GM12878 (cell line): ENCODE measurements at regions not wholly inside any gene's neighbourhood (a gene's known extent, or its start where the extent isn't known, plus 50 kb on each side); places are given as distances from the start of the nearest gene placed in this dataset.

Experiments
- ATAC-seq: fragments of 200-7000 bp; cut with Tn5 transposase; 3 replicates; pipeline ENCODE4 v1.9.1; 2020; ENCODE audit warnings: mild to moderate bottlenecking, moderate library complexity
- BruUV-seq: library from RNA; stranded (reverse); fragments of 400-500 nt; replicated peaks from 2 replicates; lab custom pipeline; 2021; lab: Mats Ljungman, UMichigan
- CTCF ChIA-PET: fragments of 300-600 bp; sonication (Branson Sonifier 250); formaldehyde crosslinking; extraction: SDS; loops from one replicate; lab custom pipeline; 2021; ENCODE audit warnings: inconsistent platforms; lab: Yijun Ruan, JAX
- POLR2A ChIA-PET: fragments of 350-600 bp; formaldehyde crosslinking; extraction: SDS; loops from one replicate; lab custom pipeline; 2021; ENCODE audit warnings: inconsistent platforms; lab: Charles Lee
- RAD21 ChIA-PET: fragments of 300-600 bp; sonication (Branson Sonifier 250); formaldehyde crosslinking; loops from one replicate; lab custom pipeline; 2023; ENCODE audit warnings: antibody characterized with exemption; ENCODE audit not compliant: unreplicated experiment; lab: Charles Lee
- SMC1A ChIA-PET: fragments of 300-600 bp; sonication (Branson Sonifier 250); formaldehyde crosslinking; loops from one replicate; lab custom pipeline; 2023; ENCODE audit not compliant: unreplicated experiment, uncharacterized antibody; lab: Charles Lee
- DNase-seq: peaks from one replicate; pipeline ENCODE4 v3.0.0-alpha.2; 2011; ENCODE audit warnings: low read depth, low spot score
- FAIRE-seq: peaks from 3 replicates; lab custom pipeline; 2011; peaks lifted over from hg19 to GRCh38; lab: Jason Lieb, UNC
- H2AFZ ChIP-seq: 2 replicates; pipeline ENCODE4 v1.6.0; 2011; ENCODE audit warnings: low read depth, low read length, control low read depth; ENCODE audit not compliant: control insufficient read depth
- H3K27ac ChIP-seq: 2 replicates; pipeline ENCODE4 v1.5.1; 2011; ENCODE audit warnings: control low read depth; ENCODE audit not compliant: control insufficient read depth, insufficient read depth
- H3K27me3 ChIP-seq, 2 experiments: replicated peaks in 1 of 2; 2 replicates each; pipeline versions ENCODE4 v1.6.0 to v1.6.1; 2011; ENCODE audit warnings: low read length in 1 of 2; ENCODE audit not compliant: control insufficient read depth in 2 of 2, insufficient read depth in 2 of 2
- H3K36me3 ChIP-seq, 2 experiments: 2 replicates each; pipeline ENCODE4 v1.5.1; 2011; ENCODE audit warnings: low read length in 1 of 2; ENCODE audit not compliant: control insufficient read depth in 2 of 2, insufficient read depth in 2 of 2
- H3K4me1 ChIP-seq: 2 replicates; pipeline ENCODE4 v1.6.1; 2011; ENCODE audit warnings: mild to moderate bottlenecking, low read length, moderate library complexity, mixed read lengths; ENCODE audit not compliant: control insufficient read depth, insufficient read depth
- H3K4me2 ChIP-seq: 2 replicates; pipeline ENCODE4 v1.6.0; 2011; ENCODE audit warnings: control low read depth; ENCODE audit not compliant: control insufficient read depth, insufficient read depth
- H3K4me3 ChIP-seq: fragments of 200-600 bp; sonication (generic); 2 replicates; pipeline ENCODE4 v1.5.1; 2016
- H3K79me2 ChIP-seq: 2 replicates; pipeline ENCODE4 v1.6.0; 2011; ENCODE audit warnings: low read length; ENCODE audit not compliant: control insufficient read depth, insufficient read depth
- H3K9ac ChIP-seq: 2 replicates; pipeline ENCODE4 v1.8.0; 2011; ENCODE audit warnings: low read length, control low read depth, mixed read lengths; ENCODE audit not compliant: control insufficient read depth, insufficient read depth
- H3K9me3 ChIP-seq: replicated peaks from 3 replicates; pipeline ENCODE4 v1.5.1; 2011; ENCODE audit warnings: mild to moderate bottlenecking, low read length; ENCODE audit not compliant: control insufficient read depth, insufficient read depth
- H4K20me1 ChIP-seq: 2 replicates; pipeline ENCODE4 v1.6.0; 2011; ENCODE audit not compliant: control insufficient read depth, insufficient read depth
- CBX5 ChIP-seq: sonication (generic); IDR thresholded peaks from 2 replicates; pipeline ENCODE4 v1.6.1; 2016; ENCODE audit warnings: low read depth, moderate library complexity, mild to moderate bottlenecking, inconsistent platforms
- HDAC6 ChIP-seq: fragments of 200-600 bp; sonication (generic); IDR thresholded peaks from one replicate; pipeline ENCODE4 v1.8.0; 2017; ENCODE audit warnings: antibody characterized with exemption; ENCODE audit not compliant: unreplicated experiment
- IRF4 ChIP-seq: IDR thresholded peaks from 2 replicates; pipeline ENCODE4 v1.6.1; 2011; ENCODE audit warnings: low read depth, low read length
- MYB ChIP-seq: fragments of 150-350 bp; IDR thresholded peaks from 2 replicates; pipeline ENCODE4 v1.6.1; 2014; ENCODE audit warnings: mild to moderate bottlenecking, low read depth, low read length, borderline replicate concordance
- NFXL1 ChIP-seq: fragments of 450-650 bp; IDR thresholded peaks from 2 replicates; pipeline ENCODE4 v1.6.1; 2017; ENCODE audit warnings: antibody characterized with exemption, mild to moderate bottlenecking, borderline replicate concordance
- PBX3 ChIP-seq: IDR thresholded peaks from 2 replicates; pipeline ENCODE4 v1.6.1; 2011; ENCODE audit warnings: mild to moderate bottlenecking, low read depth, low read length, moderate library complexity; ENCODE audit not compliant: insufficient replicate concordance
- PML ChIP-seq: IDR thresholded peaks from 2 replicates; pipeline ENCODE4 v1.6.1; 2012; ENCODE audit warnings: low read length, inconsistent platforms
- RELB ChIP-seq: fragments of 450-650 bp; IDR thresholded peaks from 2 replicates; pipeline ENCODE4 v1.6.1; 2017; ENCODE audit warnings: low read depth, mild to moderate bottlenecking, moderate library complexity
- SPI1 ChIP-seq: IDR thresholded peaks from 2 replicates; pipeline ENCODE4 v1.6.1; 2011; ENCODE audit warnings: low read depth, mild to moderate bottlenecking, low read length, moderate library complexity, borderline replicate concordance; ENCODE audit not compliant: insufficient read depth
- ZBTB40 ChIP-seq: fragments of 450-650 bp; IDR thresholded peaks from 2 replicates; pipeline ENCODE4 v1.6.1; 2016; ENCODE audit warnings: mild to moderate bottlenecking, moderate library complexity, borderline replicate concordance
- ZNF622 ChIP-seq: fragments of 450-650 bp; IDR thresholded peaks from 2 replicates; pipeline ENCODE4 v1.6.1; 2017; ENCODE audit warnings: mild to moderate bottlenecking, inconsistent platforms
- WGBS: methylation state at CpG from one replicate; pipeline ENCODE4 v1.1.6; 2016; ENCODE audit warnings: low lambda C conversion rate; ENCODE audit not compliant: insufficient replicate concordance, insufficient coverage; ENCODE audit errors: missing lambda C conversion rate; 5-methylcytosine and 5-hydroxymethylcytosine counted together
- in situ Hi-C: fragments of 300-500 bp; cut with MboI; formaldehyde crosslinking; loops from 9 replicates; pipeline ENCODE4 v1.14.3; 2018; ENCODE audit warnings: mixed read lengths
- intact Hi-C: fragments of 100-400 bp; cut with micrococcal nuclease; formaldehyde crosslinking; loops from one replicate; pipeline ENCODE4 v1.14.2; 2022; ENCODE audit not compliant: unreplicated experiment

- H3K4me3 ChIP-seq, result no peak overlapping the region
- TF ChIP-seq ZNF622 (no peak), NFXL1 (no peak), SPI1 (no peak), MYB (no peak), CBX5 (no peak)
- H4K20me1 ChIP-seq, result no peaks in the 10 kb centered on the region
- in situ Hi-C loops, result no loop called here
- H3K36me3 ChIP-seq, result no peaks in the 10 kb centered on the region
- POLR2A ChIA-PET, result no interaction called here
- no peak overlapping the region for H3K9ac ChIP-seq
- no peak for ATAC-seq
- WGBS, result 30% methylated on average over 4 of the region's 4 CpGs
- no peak overlapping the region for H2AFZ ChIP-seq
- no peaks in the 10 kb centered on the region; a peak in 1 of 4 replicates for H3K27me3 ChIP-seq
- no peak for FAIRE-seq
- no peak for DNase-seq
- intact Hi-C loops, result no loop called here
- RAD21 ChIA-PET, result no interaction called here
- no peak overlapping the region for H3K27ac ChIP-seq
- H3K9me3 ChIP-seq, result no peaks in the 10 kb centered on the region; the same call in 2 of the 3 replicates
- H3K79me2 ChIP-seq, result no peaks in the 10 kb centered on the region
- CTCF ChIA-PET, result no interaction called here
- SMC1A ChIA-PET, result no interaction called here
- no TSS peak for BruUV-seq
- H3K4me1 ChIP-seq, result no peaks in the 10 kb centered on the region
- no peak overlapping the region for H3K4me2 ChIP-seq
Observed at GRCh38 chr3:67809370-67809935, 155.0 kb upstream of the SUCLG2 start.

- intact Hi-C loops, result no loop called here
- 23% methylated on average over 3 of the region's 3 CpGs for WGBS
- RAD21 ChIA-PET, result no interaction called here
- TF ChIP-seq IRF4, result no peak
- TF ChIP-seq RELB, result no peak
- TF ChIP-seq HDAC6, result no peak
- TF ChIP-seq PML, result no peak
- TF ChIP-seq PBX3, result no peak
- no peak for TF ChIP-seq ZBTB40
Observed at GRCh38 chr3:67808906-67809305, 154.5 kb upstream of the SUCLG2 start.

More at GRCh38 chr3:67808906-67809305, 154.5 kb upstream of the SUCLG2 start:
- Histone ChIP-seq H2AFZ (no peak overlapping the region), H3K79me2 (no peaks in the 10 kb centered on the region), H3K9me3 (no peaks in the 10 kb centered on the region; the same call in 2 of the 3 replicates), H3K9ac (no peak overlapping the region), H4K20me1 (no peaks in the 10 kb centered on the region), H3K4me3 (no peak overlapping the region), H3K36me3 (no peaks in the 10 kb centered on the region), H3K27ac (no peak overlapping the region), H3K27me3 (no peaks in the 10 kb centered on the region; a peak in 1 of 4 replicates), H3K4me2 (no peak overlapping the region), H3K4me1 (no peaks in the 10 kb centered on the region)
- CTCF ChIA-PET, result no interaction called here
- SMC1A ChIA-PET, result no interaction called here
- no TSS peak for BruUV-seq
- DNase-seq, result no peak
- POLR2A ChIA-PET, result no interaction called here
- no peak for ATAC-seq
- FAIRE-seq, result no peak
- in situ Hi-C loops, result no loop called here
